ENCODE measurements at regions not wholly inside any gene's neighbourhood (a gene's known extent, or its start where the extent isn't known, plus 50 kb on each side); places are given as distances from the start of the nearest gene placed in this dataset.

DNA sequence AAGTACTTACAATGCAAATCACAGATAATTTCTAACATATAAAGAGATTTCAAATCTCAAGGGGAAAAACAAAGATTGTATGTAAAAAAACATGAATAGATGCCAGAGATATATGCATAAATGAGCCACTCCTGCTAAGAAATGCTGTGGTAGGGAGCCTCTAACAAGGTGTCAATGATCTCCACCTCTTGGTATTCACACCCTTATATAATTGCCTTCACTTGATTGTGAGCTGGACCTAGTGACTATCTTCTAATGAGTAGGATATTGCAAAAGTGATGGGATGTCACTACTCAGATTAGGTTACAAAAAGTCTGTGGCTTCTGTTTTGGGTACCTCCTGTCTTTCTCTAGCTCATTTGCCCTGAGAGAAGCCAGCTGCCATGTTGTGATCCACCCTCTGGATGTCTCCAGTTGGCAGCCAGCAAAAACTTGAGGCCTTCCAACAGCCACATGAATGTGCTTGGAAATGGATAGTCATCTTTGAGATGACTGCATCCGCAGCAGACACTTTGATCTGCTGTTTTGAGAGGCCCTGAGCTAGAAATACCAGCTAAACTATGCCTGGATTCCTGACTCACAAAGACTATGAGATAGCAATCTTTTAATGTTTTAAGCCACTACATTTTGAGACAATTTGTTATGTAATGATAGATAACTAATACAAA, 196.1 kb upstream of the FGGY start:
- no peak for DNase-seq

DNA sequence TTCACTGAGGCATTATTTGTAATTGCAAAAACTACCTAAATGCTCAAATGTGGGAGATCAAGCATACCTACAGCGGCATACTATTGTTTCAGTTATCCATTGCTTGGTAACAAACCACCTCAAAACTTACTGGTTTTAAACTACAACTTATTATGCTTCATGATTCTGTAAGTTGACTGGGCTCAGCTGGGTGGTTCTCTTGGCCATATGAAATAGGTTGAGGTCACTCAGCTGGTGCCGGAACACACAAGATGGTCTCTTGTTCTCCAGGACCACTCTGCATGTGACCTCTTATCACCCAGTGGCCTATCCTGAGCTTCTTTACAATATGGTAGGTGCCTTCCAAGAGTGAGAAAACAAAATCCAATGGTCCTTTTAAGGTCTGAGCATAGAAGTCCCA, 195.4 kb upstream of the FGGY start:
- DNase-seq: no peak

DNA sequence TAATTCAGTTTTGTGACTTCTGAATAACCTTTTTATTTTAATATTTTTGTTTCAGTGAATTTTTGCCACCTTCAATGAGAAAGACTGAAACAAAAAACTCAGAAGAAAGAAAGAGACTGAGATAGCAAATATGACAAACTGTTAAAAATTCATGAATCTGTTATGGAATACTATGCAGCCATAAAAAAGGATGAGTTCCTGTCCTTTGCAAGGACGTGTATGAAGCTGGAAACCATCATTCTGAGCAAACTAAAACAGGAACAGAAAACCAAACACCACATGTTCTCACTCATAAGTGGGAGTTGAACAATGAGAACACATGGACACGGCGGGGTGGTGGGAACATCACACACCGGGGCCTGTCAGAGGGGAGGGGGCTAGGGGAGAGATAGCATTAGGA, 193.4 kb upstream of the FGGY start:
- DNase-seq: no peak

DNA sequence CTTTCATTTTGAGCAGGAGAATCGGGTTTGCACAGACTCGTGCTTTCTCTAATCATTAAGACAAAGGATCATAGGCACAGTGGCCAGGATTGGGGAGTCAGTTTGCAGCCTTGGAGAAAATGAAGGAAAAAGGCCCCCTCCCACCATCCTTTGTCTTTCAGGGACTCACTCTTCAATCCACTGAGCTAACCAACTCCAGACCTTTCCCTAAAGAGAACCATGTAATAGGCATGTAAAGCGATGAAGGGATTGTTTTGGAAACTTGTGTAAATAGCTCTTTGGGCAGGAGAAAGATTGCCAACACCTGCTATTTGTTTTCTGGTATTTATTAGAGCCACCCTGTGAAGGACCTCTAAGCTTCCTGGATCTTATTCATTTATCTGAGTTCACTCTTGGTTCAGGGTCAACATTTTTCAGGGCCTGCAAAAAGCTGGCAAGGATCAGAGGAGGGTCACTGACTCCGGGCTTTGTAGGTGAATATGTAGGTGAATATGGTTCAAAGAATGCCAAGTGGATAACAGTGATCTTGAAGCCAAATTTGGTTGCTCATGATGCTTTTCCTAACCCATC, 192.6 kb upstream of the FGGY start:
- DNase-seq: no peak

DNA sequence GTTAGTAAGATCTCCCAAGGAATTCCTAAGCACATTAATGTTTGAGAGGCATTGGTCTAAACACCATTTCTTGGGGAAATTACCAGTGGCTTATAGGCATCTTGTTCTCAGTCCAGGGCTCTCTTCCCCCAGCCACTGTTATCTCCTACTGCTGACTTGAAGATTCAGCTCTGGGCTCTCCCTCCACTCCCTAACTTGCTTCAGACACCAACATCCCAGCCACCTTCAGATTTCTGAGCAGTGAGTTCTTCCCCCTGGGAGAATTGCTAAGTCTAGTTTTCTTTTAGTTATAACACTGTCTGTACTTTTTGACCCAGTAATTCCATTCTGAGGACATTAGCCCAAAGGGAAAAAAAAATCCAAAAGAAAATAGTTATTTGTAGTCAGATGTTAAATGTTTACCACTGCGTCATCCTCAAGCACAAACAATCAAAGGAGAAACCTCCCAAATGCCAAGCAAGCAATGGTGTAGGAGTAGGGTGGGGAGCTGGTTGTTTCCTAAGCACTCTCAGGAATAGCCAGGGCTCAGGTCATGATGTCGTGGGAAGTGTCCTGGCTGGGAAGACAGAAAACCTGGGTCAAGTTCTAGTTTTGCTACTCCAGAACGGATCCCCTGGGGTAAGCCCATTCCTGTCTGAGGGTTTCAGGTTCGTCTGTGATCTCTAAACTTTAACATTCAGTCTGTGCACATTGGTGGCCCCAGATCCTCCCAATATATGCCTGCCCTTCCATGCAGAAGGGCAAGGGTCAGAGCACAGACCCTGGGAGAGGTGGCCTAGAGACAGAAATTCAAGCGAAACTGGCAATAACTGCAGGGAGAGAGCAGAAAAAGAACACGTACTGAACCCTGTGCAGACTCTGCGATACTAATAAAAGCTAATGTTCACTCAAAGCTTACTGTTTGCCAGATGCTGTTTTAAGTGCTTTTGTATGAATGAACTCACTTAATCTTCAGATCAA, 191.1 kb upstream of the FGGY start:
- no peak for DNase-seq

DNA sequence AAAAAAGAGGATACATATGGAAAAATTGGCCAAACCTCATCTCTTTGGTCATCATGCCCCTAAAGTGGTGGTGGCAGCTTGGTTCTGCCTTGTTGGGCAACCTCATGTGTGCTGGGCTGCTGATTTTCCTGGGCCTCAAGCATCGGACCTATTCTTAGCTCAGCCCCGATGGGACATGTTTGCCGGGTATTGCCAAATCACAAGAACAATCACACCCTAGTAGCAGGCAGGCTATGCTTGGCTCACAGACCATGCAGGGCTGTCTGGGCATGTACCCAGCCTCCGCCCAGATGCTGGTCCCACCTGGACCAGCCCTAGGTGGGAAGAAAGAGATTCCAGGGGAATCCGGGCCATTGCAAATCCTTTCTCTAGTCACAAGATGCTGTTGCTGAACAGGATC, 189.4 kb upstream of the FGGY start:
- no peak for DNase-seq

DNA sequence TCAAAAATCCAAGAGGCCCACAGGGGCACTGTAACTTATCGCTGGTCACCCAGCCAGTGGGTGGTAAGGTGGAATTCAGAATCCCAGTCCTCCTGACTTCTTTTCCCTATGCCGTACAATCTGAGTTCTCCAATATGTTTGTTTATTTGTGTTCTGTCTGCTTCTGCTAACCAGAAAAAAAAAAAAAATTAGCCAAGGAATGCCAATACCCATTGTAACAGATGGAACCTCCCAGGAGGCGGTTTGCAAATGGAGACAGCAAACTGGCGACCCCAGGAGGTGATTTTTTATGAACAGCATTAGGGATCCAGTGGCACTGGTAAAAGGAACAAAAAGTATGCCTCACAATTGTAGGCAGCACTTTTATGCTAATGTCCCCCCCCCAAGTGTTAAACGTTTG, 189.0 kb upstream of the FGGY start:
- no peak for DNase-seq

DNA sequence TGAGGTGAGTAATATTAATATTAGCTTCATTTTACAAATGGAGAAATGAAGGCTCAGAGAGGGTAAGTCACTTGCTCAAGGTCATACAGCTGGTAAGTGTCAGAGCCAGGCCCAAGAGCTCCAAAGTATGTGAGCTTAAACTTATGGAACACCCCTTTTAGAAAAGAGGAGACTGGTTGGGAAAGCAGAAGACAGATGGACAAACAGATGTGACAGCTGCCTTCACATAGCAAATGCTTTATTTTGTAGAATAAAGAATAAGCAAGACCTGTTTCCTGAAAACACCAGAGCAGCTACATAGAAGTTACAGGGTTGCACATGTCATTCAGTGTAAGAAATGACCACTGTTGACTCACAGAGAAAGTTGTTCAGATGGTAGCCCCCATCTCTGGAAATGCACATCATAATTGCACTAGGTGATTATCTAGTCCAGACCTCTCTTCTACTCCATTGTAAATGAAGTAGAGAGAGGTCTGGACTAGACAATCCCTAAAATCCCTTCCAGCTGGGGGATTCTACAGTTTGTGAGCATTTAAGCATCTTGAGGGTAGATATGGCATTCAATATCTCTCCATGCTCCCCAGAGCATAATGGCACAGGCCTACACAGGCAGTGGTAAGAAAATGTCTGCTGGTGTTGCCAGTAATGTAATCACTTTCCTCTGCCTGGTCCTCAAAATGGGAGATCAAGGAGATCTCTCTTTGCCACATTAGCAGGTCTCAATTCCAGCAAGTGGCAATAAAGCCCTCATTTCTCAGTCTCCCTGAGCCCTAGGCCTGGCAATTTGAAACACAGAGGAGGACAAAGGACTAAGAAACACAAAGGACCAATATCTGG, 188.2 kb upstream of the FGGY start:
- DNase-seq: peak; percentile 11

DNA sequence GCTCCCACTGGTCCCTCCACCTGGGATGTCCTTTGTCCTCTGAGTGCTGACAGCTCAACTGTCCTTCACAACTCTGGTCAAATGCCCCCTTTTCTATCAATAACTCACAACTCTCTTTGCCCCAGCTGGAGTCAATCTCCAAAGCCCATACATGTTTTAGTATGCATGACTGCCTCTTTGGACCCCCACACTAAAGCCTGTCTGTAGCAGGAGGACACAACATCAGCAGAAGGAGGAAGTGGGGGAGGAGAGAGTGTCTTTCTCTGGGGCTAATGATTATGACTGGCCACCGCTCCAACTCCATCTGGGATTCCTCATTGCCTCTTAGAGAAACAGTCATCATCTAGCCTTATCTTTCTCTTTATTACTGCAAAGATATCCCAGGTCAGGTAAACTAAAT, 186.6 kb upstream of the FGGY start:
- no peak for DNase-seq

DNA sequence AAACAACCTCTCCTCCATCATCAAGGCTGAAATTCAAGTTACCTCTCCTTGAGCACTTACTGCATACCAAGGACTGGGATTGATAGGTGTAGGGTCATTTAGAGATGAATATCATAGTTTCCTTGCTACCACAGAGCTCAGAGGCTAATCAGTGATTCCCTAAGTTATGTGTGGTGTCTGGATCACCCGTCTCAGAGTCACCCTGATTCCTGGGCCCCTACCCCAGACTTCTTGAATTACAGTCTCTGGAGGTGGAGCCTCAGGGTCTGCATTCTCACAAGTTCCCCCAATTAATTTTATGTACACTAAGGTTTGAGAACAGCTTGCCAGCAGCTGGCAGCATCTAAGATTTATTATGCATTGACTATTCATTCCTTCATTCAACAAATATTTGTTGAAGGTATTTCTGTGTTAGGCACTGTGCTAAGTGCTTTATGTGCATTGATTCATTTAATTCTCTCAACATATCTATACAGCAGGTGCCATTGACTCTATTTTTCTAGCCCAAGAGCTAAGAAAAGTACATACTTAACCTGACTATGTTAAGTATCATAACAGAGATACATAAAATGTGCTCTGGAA, 182.9 kb upstream of the FGGY start:
- no peak for DNase-seq

DNA sequence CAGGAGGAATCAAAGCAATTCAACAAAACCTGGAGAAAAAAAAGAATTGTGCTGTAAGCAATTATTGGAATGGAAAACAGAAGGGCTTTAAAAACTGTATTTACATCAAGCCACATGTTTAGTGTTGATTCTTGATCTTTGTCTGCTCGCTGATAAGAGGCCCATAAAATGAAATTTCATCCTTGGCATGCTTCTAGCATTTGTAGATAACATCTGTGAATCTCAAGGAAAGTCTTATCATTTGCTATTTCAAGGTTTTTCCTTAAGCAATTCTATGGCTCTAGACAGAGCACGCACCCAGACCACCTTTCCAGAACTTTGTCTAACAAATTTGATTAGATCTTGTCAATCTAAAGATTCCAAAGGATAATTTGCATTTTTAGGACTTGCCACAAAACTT, 181.0 kb upstream of the FGGY start:
- no peak for DNase-seq

DNA sequence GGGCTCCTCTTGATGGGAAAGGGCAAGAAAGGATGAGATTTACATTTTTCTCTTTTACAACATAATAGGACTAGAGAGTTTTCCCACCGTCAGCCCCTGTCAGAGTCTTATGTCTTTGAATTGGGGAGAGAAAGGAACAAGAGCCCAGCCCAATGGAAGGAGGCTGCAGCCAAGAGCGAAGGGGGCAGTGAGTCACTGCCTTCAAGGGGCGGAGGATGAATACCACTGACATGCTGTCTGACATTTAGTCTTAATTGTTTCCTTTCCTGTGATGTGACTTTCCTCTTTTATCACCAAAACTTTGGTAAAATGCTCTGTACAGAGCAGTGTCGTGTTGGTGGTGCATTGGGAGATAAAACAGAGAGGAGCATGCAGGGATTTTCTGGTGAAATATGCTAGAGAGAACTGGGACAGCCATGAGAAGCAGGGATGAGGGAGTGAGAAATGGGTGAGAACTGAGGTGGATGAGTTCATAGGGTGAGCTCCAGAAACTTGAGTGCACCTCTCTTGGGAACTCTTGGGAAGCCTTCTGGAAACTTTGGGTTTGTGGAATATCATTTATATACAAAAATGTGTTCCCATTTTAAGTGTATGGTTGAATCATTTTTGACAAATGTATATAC, 179.9 kb upstream of the FGGY start:
- DNase-seq: no peak

DNA sequence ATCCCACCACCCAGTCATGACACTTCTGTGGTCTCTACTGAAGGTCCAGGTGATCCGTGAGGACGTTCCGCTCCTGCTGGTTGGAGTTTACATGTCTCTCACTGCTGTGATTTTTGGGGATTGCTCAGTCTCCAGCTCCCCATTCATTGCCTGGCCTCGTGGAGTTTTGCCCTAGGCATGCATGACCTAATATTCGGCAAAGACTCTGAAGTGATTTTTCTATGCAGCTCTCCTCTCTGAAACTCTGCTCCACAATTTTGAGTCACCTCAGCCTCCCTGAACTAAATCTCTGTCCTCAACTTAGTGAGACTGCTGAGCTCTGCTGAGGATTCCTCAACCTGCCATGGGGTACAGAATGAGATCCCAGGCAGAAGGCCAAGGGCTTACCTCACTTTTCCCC, 174.4 kb upstream of the FGGY start:
- no peak for DNase-seq

DNA sequence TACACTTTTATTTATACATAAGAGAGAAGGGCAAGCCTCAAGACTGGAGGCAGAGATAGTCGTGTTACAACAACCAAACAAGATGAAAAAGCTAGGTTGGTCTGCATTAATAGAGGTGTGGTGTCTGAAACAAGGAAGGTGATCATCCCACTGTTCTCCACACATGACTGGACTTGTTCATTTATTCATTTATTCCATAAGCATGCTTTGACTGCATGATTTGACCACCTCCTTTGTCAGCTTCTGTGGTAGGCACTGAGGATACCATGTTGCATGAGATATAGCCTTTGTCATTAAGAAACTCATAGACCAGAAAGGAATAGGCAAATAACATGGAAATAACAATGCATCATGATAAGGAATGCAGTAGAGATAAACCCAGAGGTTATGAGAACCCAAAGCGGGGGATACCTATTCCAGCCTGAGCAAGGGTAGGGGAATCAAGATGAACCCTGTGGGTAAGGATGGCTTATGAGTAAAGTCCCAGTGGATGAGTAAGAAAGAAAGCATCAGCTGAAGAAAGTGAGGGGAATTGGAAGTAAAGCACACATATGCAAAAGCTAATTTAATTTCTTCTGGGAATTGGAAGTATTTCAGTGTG, 173.7 kb upstream of the FGGY start:
- no peak for DNase-seq

DNA sequence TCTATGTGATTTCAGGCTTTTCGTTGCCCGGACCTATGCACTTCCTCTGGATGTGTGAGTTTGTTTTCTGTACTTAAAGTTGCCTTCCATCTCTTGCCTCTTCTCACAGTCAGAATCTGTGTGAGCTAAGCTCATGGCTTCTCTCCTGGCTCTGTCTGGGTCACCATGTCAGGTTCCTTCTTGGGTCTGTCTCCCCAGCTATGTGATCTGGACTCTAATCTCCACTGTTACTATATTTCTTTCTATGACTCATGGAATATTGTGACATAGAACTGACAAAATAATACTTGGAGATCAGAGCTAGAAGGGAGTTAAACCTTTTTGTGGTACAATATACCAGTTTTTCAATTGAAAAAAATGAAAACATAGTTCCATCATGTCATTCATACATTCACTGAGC, 172.7 kb upstream of the FGGY start:
- DNase-seq: no peak

DNA sequence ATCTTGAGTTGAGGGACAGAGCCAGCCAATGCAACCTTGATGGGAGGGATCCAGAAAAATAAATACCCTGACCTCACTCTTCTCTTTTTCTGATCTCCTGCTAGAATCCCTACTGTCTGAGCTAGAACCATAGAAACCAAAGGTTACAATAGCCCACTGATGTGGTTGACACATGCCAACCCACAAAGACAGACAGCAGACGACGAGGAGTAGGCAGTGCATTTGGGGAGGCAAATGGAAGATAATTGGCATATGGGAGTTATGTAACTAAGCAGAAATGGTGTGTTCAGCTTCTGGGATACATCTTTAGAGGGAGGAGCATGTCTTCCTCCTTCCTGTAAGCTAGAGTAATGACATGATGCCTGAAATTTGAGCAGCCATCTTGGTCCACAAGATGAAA, 171.7 kb upstream of the FGGY start:
- no peak for DNase-seq

DNA sequence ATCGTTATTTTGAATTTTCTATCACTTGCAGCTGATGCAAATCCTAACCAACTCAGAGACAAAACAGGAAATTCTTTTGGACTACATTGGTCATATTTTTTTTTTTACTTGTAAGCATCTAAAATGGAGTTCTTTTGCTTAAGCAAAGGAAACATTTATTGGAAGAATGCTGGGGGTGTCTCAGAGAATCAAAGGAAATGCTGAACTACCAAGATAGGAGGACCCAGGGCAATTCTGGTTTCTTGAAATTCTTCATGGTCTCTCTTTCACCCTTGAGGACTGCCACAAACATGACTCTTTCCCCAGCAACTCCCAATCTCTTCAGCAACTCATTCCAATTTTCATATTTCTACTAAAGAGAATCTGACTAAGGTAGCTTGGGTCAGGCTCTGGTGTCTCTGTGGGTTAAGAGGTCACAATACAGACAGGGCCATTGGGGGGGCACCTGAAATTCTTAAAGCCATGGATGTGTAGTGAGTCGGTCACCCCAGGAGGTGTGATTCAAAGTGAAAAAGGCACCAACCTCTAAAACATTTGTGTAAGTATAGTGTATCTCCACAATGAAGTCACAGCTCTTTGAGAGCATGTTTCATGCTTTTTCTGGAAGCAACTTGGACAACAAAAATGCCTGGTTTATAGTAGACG, 171.1 kb upstream of the FGGY start:
- DNase-seq: no peak

DNA sequence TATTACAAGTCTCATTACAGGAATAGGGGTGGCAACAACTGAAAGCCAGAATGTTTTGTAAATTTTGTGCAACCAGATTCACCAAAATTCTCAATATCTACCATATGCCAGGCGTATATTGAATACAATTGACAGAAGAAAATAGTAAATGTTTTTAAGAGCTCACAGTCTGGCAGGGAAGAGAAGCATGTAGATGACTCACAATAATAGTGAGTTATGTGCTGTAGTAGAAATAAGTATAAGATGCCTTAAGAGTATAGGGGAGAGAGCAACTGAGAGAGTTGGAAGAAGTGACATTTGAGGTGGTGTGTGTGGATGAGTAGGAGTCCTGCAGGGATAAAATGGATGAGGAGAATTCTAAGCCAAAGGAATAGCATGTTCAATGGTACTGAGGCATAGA, 170.5 kb upstream of the FGGY start:
- DNase-seq: no peak

DNA sequence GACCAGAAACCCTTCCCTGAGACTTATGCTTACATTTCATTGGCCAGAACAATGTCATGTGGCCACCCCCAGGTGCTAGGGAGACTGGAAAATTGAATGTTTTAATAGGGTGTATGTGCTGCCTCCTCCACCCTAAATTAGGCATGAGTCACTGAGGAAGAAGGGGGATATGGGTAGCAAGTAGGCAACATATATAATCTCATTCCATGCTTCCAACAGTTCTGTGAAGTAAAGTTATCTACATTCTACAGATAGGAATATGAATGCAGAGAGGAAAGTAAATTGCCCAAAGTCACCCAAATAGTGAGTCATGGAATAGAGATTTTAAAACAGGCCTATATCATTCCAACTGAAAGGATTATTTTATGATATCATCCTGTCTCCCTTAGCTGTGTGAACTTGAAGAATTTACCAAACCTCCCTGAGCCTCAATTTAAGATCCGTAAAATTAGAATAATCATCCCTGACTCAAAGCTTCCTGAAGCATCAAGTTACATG, 168.6 kb upstream of the FGGY start:
- DNase-seq: no peak

DNA sequence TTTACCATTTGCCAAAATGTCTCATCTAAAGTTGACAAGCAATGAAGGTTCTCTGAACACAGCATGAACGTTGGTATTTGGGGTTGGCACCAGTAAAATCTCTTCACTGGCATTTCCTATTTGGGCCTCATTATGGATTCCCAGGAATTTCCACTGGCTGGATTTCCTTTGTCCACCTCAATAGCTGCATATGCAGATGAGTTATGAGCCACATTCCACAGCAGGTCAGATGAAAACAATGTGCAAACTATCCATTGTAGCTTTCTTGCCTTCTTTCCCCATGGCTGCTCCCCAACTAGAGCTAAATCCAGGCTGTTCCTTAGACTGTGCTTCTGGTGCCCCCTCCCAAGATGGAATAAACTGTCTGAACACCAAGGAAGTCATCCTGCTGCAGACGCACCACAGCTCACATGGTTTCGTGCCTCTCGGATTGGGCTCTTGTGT, 168.1 kb upstream of the FGGY start:
- DNase-seq: no peak

DNA sequence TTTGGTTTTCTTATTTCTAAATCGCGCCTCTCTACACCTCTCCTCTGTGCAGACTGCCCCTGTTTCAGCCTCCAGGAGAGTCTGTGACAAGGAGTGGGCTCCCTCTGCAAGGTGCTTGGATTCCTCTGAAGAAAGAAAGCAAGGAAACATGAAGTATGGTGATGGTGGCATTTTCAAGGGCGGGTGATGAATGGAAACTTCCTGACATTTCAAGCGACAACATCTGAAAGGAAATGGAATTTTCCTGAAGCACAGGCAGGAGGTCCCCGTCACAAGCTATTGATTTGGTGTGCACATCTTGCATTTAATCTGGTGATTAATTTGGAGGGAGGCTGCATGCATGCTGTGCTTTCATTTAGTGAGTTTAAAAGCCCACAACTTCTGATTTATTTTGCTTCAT, 164.6 kb upstream of the FGGY start:
- no peak for DNase-seq

Data from NCI-H82 (cell line).